SK-N-SH treated with all-trans-retinoic acid at 6 μM for 48 hours (cell line): ENCODE measurements at regions not wholly inside any gene's neighbourhood (a gene's known extent, or its start where the extent isn't known, plus 50 kb on each side); places are given as distances from the start of the nearest gene placed in this dataset.

ENCODE experiments used
- ATAC-seq: fragments of 200-7000 bp; cut with Tn5 transposase; 3 replicates; pipeline ENCODE4 v1.9.1; 2020; ENCODE audit warnings: mild to moderate bottlenecking, moderate library complexity
- ARNTL ChIP-seq: fragments of 450-650 bp; formaldehyde crosslinking; IDR thresholded peaks from 2 replicates; pipeline ENCODE4 v1.5.0; 2020; ENCODE audit warnings: low read depth, mild to moderate bottlenecking, moderate library complexity, borderline replicate concordance
- BACH2 ChIP-seq: fragments of 250-450 bp; sonication (Bioruptor Pico); IDR thresholded peaks from 2 replicates; pipeline ENCODE4 v1.9.0; 2021; ENCODE audit warnings: mild to moderate bottlenecking, borderline replicate concordance
- ESRRG ChIP-seq: fragments of 250-450 bp; sonication (Bioruptor Pico); IDR thresholded peaks from 2 replicates; pipeline ENCODE4 v1.6.1; 2021; ENCODE audit warnings: mild to moderate bottlenecking
- GLIS3 ChIP-seq: fragments of 250-450 bp; sonication (Bioruptor Pico); IDR thresholded peaks from 2 replicates; pipeline ENCODE4 v1.5.0; 2020; ENCODE audit warnings: mild to moderate bottlenecking, moderate library complexity
- ISL1 ChIP-seq: fragments of 250-450 bp; sonication (Bioruptor Pico); IDR thresholded peaks from 2 replicates; pipeline ENCODE4 v2.1.2; 2022; ENCODE audit warnings: mild to moderate bottlenecking, moderate library complexity
- OSR1 ChIP-seq: fragments of 250-450 bp; sonication (Bioruptor Pico); IDR thresholded peaks from 2 replicates; pipeline ENCODE4 v1.8.0; 2022; ENCODE audit warnings: moderate library complexity, mild to moderate bottlenecking, inconsistent platforms
- PPARA ChIP-seq: fragments of 250-450 bp; sonication (Bioruptor Pico); IDR thresholded peaks from 2 replicates; pipeline ENCODE4 v1.5.0; 2020; ENCODE audit warnings: mild to moderate bottlenecking, borderline replicate concordance
- RARB ChIP-seq: fragments of 250-450 bp; sonication (Bioruptor Pico); IDR thresholded peaks from 2 replicates; pipeline ENCODE4 v1.8.0; 2021; ENCODE audit warnings: mild to moderate bottlenecking, moderate library complexity
- SNAI2 ChIP-seq: fragments of 250-450 bp; sonication (Bioruptor Pico); IDR thresholded peaks from 2 replicates; pipeline ENCODE4 v1.5.0; 2020; ENCODE audit warnings: mild to moderate bottlenecking, moderate library complexity
- TCF4 ChIP-seq: fragments of 250-450 bp; sonication (Bioruptor Pico); IDR thresholded peaks from 2 replicates; pipeline ENCODE4 v1.8.0; 2021; ENCODE audit warnings: mild to moderate bottlenecking, moderate library complexity, borderline replicate concordance
- TOX ChIP-seq: fragments of 250-450 bp; sonication (Bioruptor Pico); IDR thresholded peaks from 2 replicates; pipeline ENCODE4 v1.8.0; 2021; ENCODE audit warnings: mild to moderate bottlenecking, moderate library complexity, borderline replicate concordance
- ZC3H10 ChIP-seq: fragments of 250-450 bp; sonication (Bioruptor Pico); IDR thresholded peaks from 2 replicates; pipeline ENCODE4 v1.5.1; 2021; ENCODE audit warnings: mild to moderate bottlenecking, moderate library complexity
- ZFP3 ChIP-seq: fragments of 250-450 bp; sonication (Bioruptor Pico); IDR thresholded peaks from 2 replicates; pipeline ENCODE4 v1.5.0; 2020; ENCODE audit warnings: mild to moderate bottlenecking, moderate library complexity
- ZNF565 ChIP-seq: fragments of 450-650 bp; formaldehyde crosslinking; conservative IDR thresholded peaks from 2 replicates; pipeline ENCODE4 v1.5.0; 2020; ENCODE audit warnings: low read depth, mild to moderate bottlenecking, moderate library complexity
- ZNF70 ChIP-seq: fragments of 450-650 bp; formaldehyde crosslinking; IDR thresholded peaks from 2 replicates; pipeline ENCODE4 v1.5.0; 2020; ENCODE audit warnings: mild to moderate bottlenecking, moderate library complexity
- TF ChIP-seq, protein P1 (sequence below): fragments of 250-450 bp; sonication (Bioruptor Pico); IDR thresholded peaks from 2 replicates; pipeline ENCODE4 v1.8.0; 2021; ENCODE audit warnings: low read depth, mild to moderate bottlenecking, moderate library complexity, borderline replicate concordance
- TF ChIP-seq, protein P2 (sequence below): fragments of 250-450 bp; sonication (Bioruptor Pico); IDR thresholded peaks from 2 replicates; pipeline ENCODE4 v1.5.0; 2020; ENCODE audit warnings: mild to moderate bottlenecking, moderate library complexity
- TF ChIP-seq, protein P3 (sequence below): fragments of 250-450 bp; sonication (Bioruptor Pico); IDR thresholded peaks from 2 replicates; pipeline ENCODE4 v1.8.0; 2020; ENCODE audit warnings: mild to moderate bottlenecking, moderate library complexity, borderline replicate concordance
- TF ChIP-seq, protein P4 (sequence below): fragments of 250-450 bp; sonication (Bioruptor Pico); IDR thresholded peaks from 2 replicates; pipeline ENCODE4 v1.5.1; 2021; ENCODE audit warnings: mild to moderate bottlenecking, moderate library complexity
- TF ChIP-seq, protein P5 (sequence below): fragments of 250-450 bp; sonication (Bioruptor Pico); IDR thresholded peaks from 2 replicates; pipeline ENCODE4 v1.5.1; 2020; ENCODE audit warnings: low read depth, mild to moderate bottlenecking, moderate library complexity

DNA sequence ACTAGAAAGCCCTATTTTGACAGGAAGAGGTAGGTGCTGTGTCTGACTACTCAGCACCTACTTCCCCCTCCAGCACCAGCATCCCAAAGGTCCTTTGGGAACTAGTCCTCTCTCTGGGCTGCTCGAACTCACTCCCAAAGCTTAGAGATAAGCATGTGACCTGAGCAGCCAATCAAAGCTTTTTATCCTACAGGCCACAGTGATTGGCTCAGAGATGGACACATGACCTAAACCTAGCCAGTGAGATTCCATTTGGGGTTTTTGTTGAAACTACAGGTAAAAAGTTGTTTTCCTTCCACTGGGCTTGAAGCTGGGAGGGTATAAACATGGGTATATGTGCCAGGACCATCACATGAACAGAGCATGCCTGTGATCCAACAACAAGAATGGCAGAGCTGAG is 186.5 kb upstream of the PPP2R3A start:
- no peak for ATAC-seq
- TF ChIP-seq PPARA (no peak), TCF4 (CRISPR knock-in tag) (no peak), GLIS3 (no peak), OSR1 (CRISPR knock-in tag) (no peak), SNAI2 (CRISPR knock-in tag) (no peak), TOX (CRISPR knock-in tag) (no peak), ZC3H10 (CRISPR knock-in tag) (no peak), ARNTL (no peak), ISL1 (CRISPR knock-in tag) (no peak)
- TF ChIP-seq, protein P1, sequence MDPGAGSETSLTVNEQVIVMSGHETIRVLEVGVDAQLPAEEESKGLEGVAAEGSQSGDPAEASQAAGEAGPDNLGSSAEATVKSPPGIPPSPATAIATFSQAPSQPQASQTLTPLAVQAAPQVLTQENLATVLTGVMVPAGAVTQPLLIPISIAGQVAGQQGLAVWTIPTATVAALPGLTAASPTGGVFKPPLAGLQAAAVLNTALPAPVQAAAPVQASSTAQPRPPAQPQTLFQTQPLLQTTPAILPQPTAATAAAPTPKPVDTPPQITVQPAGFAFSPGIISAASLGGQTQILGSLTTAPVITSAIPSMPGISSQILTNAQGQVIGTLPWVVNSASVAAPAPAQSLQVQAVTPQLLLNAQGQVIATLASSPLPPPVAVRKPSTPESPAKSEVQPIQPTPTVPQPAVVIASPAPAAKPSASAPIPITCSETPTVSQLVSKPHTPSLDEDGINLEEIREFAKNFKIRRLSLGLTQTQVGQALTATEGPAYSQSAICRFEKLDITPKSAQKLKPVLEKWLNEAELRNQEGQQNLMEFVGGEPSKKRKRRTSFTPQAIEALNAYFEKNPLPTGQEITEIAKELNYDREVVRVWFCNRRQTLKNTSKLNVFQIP (CRISPR knock-in tag): no peak
- TF ChIP-seq, protein P2, sequence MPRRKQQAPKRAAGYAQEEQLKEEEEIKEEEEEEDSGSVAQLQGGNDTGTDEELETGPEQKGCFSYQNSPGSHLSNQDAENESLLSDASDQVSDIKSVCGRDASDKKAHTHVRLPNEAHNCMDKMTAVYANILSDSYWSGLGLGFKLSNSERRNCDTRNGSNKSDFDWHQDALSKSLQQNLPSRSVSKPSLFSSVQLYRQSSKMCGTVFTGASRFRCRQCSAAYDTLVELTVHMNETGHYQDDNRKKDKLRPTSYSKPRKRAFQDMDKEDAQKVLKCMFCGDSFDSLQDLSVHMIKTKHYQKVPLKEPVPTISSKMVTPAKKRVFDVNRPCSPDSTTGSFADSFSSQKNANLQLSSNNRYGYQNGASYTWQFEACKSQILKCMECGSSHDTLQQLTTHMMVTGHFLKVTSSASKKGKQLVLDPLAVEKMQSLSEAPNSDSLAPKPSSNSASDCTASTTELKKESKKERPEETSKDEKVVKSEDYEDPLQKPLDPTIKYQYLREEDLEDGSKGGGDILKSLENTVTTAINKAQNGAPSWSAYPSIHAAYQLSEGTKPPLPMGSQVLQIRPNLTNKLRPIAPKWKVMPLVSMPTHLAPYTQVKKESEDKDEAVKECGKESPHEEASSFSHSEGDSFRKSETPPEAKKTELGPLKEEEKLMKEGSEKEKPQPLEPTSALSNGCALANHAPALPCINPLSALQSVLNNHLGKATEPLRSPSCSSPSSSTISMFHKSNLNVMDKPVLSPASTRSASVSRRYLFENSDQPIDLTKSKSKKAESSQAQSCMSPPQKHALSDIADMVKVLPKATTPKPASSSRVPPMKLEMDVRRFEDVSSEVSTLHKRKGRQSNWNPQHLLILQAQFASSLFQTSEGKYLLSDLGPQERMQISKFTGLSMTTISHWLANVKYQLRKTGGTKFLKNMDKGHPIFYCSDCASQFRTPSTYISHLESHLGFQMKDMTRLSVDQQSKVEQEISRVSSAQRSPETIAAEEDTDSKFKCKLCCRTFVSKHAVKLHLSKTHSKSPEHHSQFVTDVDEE (CRISPR knock-in tag): no peak
- TF ChIP-seq, protein P3, sequence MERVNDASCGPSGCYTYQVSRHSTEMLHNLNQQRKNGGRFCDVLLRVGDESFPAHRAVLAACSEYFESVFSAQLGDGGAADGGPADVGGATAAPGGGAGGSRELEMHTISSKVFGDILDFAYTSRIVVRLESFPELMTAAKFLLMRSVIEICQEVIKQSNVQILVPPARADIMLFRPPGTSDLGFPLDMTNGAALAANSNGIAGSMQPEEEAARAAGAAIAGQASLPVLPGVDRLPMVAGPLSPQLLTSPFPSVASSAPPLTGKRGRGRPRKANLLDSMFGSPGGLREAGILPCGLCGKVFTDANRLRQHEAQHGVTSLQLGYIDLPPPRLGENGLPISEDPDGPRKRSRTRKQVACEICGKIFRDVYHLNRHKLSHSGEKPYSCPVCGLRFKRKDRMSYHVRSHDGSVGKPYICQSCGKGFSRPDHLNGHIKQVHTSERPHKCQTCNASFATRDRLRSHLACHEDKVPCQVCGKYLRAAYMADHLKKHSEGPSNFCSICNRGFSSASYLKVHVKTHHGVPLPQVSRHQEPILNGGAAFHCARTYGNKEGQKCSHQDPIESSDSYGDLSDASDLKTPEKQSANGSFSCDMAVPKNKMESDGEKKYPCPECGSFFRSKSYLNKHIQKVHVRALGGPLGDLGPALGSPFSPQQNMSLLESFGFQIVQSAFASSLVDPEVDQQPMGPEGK (CRISPR knock-in tag): no peak

DNA sequence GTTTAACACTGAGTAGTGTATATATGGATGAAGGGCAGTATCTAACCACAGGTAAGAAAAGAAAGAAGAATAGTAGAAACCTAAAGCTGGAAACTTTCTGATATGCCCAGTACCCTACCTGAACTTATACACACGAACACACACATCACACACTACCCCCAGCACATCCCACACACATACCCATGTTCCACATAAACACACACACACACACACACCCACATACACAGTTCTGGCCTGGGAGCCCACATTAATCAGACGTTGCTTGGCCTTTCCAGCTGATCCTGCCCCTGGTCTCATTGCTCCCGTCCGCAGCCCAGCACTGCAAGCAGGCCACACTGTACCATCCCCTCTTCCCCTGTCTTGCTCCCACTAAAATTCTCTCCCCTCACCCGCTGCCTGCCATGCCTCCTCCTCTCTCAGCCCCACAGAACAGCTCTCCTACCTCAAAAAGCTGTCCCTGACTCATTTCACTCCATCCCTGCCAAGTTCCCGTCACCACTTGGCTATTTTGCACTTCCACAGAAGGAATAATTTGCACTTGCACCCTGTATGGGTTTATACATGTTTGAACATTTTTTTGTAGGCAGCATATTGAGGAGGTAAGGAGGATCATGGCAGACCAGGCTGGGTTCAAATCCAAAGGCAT is 185.8 kb upstream of the PPP2R3A start:
- ATAC-seq: no peak
- TF ChIP-seq TOX (CRISPR knock-in tag) (no peak), ESRRG (no peak), TCF4 (CRISPR knock-in tag) (no peak), SNAI2 (CRISPR knock-in tag) (no peak), ARNTL (no peak), GLIS3 (no peak), OSR1 (CRISPR knock-in tag) (no peak), ZFP3 (CRISPR knock-in tag) (no peak), RARB (CRISPR knock-in tag) (no peak), ZC3H10 (CRISPR knock-in tag) (no peak), ZNF565 (CRISPR knock-in tag) (no peak), PPARA (no peak), ZNF70 (CRISPR knock-in tag) (no peak), BACH2 (CRISPR knock-in tag) (no peak)
- TF ChIP-seq, protein P3 (CRISPR knock-in tag): no peak
- TF ChIP-seq, protein P4, sequence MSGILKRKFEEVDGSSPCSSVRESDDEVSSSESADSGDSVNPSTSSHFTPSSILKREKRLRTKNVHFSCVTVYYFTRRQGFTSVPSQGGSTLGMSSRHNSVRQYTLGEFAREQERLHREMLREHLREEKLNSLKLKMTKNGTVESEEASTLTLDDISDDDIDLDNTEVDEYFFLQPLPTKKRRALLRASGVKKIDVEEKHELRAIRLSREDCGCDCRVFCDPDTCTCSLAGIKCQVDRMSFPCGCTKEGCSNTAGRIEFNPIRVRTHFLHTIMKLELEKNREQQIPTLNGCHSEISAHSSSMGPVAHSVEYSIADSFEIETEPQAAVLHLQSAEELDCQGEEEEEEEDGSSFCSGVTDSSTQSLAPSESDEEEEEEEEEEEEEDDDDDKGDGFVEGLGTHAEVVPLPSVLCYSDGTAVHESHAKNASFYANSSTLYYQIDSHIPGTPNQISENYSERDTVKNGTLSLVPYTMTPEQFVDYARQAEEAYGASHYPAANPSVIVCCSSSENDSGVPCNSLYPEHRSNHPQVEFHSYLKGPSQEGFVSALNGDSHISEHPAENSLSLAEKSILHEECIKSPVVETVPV: no peak
- TF ChIP-seq, protein P1 (CRISPR knock-in tag): no peak
- TF ChIP-seq, protein P2 (CRISPR knock-in tag): no peak
- TF ChIP-seq, protein P5, sequence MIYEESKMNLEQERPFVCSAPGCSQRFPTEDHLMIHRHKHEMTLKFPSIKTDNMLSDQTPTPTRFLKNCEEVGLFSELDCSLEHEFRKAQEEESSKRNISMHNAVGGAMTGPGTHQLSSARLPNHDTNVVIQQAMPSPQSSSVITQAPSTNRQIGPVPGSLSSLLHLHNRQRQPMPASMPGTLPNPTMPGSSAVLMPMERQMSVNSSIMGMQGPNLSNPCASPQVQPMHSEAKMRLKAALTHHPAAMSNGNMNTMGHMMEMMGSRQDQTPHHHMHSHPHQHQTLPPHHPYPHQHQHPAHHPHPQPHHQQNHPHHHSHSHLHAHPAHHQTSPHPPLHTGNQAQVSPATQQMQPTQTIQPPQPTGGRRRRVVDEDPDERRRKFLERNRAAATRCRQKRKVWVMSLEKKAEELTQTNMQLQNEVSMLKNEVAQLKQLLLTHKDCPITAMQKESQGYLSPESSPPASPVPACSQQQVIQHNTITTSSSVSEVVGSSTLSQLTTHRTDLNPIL (CRISPR knock-in tag): no peak
